Liver (tissue), 8 donors: ENCODE measurements at regions not wholly inside any gene's neighbourhood (a gene's known extent, or its start where the extent isn't known, plus 50 kb on each side); places are given as distances from the start of the nearest gene placed in this dataset.

ENCODE experiments used
- DNase-seq: peaks from one replicate; pipeline ENCODE4 v3.0.0-alpha.2; 2017; ENCODE audit warnings: low spot score
- H3K27ac ChIP-seq, 2 donors: one replicate each; pipeline ENCODE4 v1.7.0; 2013; ENCODE audit warnings: inconsistent platforms in 2 of 2, low read length in 2 of 2, control low read depth in 1 of 2, low read depth in 1 of 2, mild to moderate bottlenecking in 1 of 2
- H3K27me3 ChIP-seq, 4 donors: one replicate each; pipeline versions ENCODE4 v1.6.1 to v1.7.0; 2013; ENCODE audit warnings: low read length in 3 of 4, inconsistent platforms in 1 of 4, mild to moderate bottlenecking in 1 of 4, moderate library complexity in 1 of 4; ENCODE audit not compliant: control insufficient read depth in 4 of 4, insufficient read depth in 4 of 4
- H3K36me3 ChIP-seq, 4 donors: one replicate each; pipeline versions ENCODE4 v1.6.1 to v1.7.0; 2013; ENCODE audit warnings: low read length in 3 of 4, mild to moderate bottlenecking in 3 of 4, low read depth in 1 of 4, moderate library complexity in 1 of 4; ENCODE audit not compliant: control insufficient read depth in 4 of 4, insufficient read depth in 3 of 4
- H3K4me1 ChIP-seq, 4 donors: one replicate each; pipeline versions ENCODE4 v1.6.1 to v1.7.0; 2013; ENCODE audit warnings: low read length in 3 of 4, mild to moderate bottlenecking in 3 of 4, moderate library complexity in 1 of 4; ENCODE audit not compliant: control insufficient read depth in 4 of 4, insufficient read depth in 4 of 4
- H3K4me3 ChIP-seq, 3 donors: one replicate each; pipeline versions ENCODE4 v1.6.1 to v1.7.0; 2013; ENCODE audit warnings: low read length in 3 of 3, control low read depth in 1 of 3, low read depth in 1 of 3, mild to moderate bottlenecking in 1 of 3
- H3K9ac ChIP-seq, 2 donors: one replicate each; pipeline ENCODE4 v1.7.0; 2013; ENCODE audit warnings: low read length in 2 of 2, mild to moderate bottlenecking in 2 of 2, moderate library complexity in 2 of 2, control low read depth in 1 of 2, low read depth in 1 of 2
- H3K9me3 ChIP-seq, 4 donors: one replicate each; pipeline versions ENCODE4 v1.6.1 to v1.7.0; 2013; ENCODE audit warnings: low read length in 3 of 4; ENCODE audit not compliant: control insufficient read depth in 4 of 4
- ATF3 ChIP-seq: IDR thresholded peaks from 2 replicates; pipeline ENCODE4 v1.6.1; 2016; ENCODE audit warnings: antibody characterized with exemption
- CTCF ChIP-seq: fragments of 150-350 bp; IDR thresholded peaks from 2 replicates; pipeline ENCODE4 v1.5.1; 2017; ENCODE audit warnings: improper control_type of control experiment, low read depth, low read length; ENCODE audit not compliant: missing input control
- FOXA1 ChIP-seq: IDR thresholded peaks from 2 replicates; pipeline ENCODE4 v1.6.1; 2016; ENCODE audit warnings: antibody characterized with exemption
- FOXA2 ChIP-seq: IDR thresholded peaks from 2 replicates; pipeline ENCODE4 v1.6.1; 2016; ENCODE audit warnings: antibody characterized with exemption
- GABPA ChIP-seq, 2 donors: IDR thresholded peaks in 1 of 2; conservative IDR thresholded peaks in 1 of 2; 2 replicates each; pipeline ENCODE4 v1.6.1; 2016; ENCODE audit warnings: antibody characterized with exemption in 2 of 2, mild to moderate bottlenecking in 1 of 2, moderate library complexity in 1 of 2
- HNF4A ChIP-seq, 2 donors: conservative IDR thresholded peaks; 2 replicates each; pipeline ENCODE4 v1.6.1; 2016; ENCODE audit warnings: antibody characterized with exemption in 2 of 2, mild to moderate bottlenecking in 2 of 2
- HNF4G ChIP-seq: IDR thresholded peaks from 2 replicates; pipeline ENCODE4 v1.6.1; 2016; ENCODE audit warnings: antibody characterized with exemption
- JUND ChIP-seq, 2 donors: IDR thresholded peaks; 2 replicates each; pipeline ENCODE4 v1.6.1; 2016; ENCODE audit warnings: antibody characterized with exemption in 2 of 2
- NR2F2 ChIP-seq: IDR thresholded peaks from 2 replicates; pipeline ENCODE4 v1.6.1; 2016; ENCODE audit warnings: antibody characterized with exemption
- RAD21 ChIP-seq, 2 donors: IDR thresholded peaks; 2 replicates each; pipeline ENCODE4 v1.6.1; 2016; ENCODE audit warnings: antibody characterized with exemption in 2 of 2, mild to moderate bottlenecking in 2 of 2
- RXRA ChIP-seq, 2 donors: IDR thresholded peaks; 2 replicates each; pipeline ENCODE4 v1.6.1; 2017 to 2018; ENCODE audit warnings: antibody characterized with exemption in 2 of 2, mild to moderate bottlenecking in 1 of 2
- SP1 ChIP-seq: IDR thresholded peaks from 2 replicates; pipeline ENCODE4 v1.6.1; 2018; ENCODE audit warnings: antibody characterized with exemption, mild to moderate bottlenecking
- TAF1 ChIP-seq: conservative IDR thresholded peaks from 2 replicates; pipeline ENCODE4 v1.6.1; 2016; ENCODE audit warnings: antibody characterized with exemption, mild to moderate bottlenecking
- ZBTB33 ChIP-seq: IDR thresholded peaks from 2 replicates; pipeline ENCODE4 v1.6.1; 2016; ENCODE audit warnings: antibody characterized with exemption
- WGBS: extraction: QIAGEN DNeasy Blood & Tissue Kit; methylation state at CpG from one replicate; pipeline ENCODE4 v1.1.7; 2013; 5-methylcytosine and 5-hydroxymethylcytosine counted together
- TF ChIP-seq, protein P1 (sequence below): IDR thresholded peaks from 2 replicates; pipeline ENCODE4 v1.6.1; 2016; ENCODE audit warnings: antibody characterized with exemption, mild to moderate bottlenecking
- donor health status: healthy.
- donor health status: healthy.
- donor health status: healthy.
- donor health status: healthy.
- donor health status: healthy.

DNA sequence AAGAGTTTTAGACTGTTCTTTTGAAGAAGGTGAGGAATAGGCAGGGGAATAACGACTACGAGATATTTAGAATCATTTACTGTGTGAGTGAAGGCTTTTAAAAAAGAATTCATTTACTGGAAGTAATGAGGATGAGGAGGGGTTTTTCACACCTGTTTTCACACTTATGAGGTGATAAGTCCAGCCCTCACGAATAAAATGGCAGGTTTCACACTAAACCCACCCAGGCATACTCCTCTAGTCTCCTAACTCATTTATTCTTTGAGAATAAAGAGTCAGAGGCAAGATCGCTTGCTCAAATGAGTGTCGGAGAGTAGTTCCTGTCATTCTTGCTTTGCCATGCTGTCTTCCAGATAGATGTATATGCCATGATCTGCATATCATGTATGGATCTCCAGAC, 79.0 kb upstream of the ZEB2 start:
- H3K4me3 ChIP-seq = no peak overlapping the region
- no peak for TF ChIP-seq FOXA1
- TF ChIP-seq NR2F2 = no peak
- TF ChIP-seq SP1 = no peak
- TF ChIP-seq, protein P1, sequence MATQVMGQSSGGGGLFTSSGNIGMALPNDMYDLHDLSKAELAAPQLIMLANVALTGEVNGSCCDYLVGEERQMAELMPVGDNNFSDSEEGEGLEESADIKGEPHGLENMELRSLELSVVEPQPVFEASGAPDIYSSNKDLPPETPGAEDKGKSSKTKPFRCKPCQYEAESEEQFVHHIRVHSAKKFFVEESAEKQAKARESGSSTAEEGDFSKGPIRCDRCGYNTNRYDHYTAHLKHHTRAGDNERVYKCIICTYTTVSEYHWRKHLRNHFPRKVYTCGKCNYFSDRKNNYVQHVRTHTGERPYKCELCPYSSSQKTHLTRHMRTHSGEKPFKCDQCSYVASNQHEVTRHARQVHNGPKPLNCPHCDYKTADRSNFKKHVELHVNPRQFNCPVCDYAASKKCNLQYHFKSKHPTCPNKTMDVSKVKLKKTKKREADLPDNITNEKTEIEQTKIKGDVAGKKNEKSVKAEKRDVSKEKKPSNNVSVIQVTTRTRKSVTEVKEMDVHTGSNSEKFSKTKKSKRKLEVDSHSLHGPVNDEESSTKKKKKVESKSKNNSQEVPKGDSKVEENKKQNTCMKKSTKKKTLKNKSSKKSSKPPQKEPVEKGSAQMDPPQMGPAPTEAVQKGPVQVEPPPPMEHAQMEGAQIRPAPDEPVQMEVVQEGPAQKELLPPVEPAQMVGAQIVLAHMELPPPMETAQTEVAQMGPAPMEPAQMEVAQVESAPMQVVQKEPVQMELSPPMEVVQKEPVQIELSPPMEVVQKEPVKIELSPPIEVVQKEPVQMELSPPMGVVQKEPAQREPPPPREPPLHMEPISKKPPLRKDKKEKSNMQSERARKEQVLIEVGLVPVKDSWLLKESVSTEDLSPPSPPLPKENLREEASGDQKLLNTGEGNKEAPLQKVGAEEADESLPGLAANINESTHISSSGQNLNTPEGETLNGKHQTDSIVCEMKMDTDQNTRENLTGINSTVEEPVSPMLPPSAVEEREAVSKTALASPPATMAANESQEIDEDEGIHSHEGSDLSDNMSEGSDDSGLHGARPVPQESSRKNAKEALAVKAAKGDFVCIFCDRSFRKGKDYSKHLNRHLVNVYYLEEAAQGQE = no peak
- TF ChIP-seq GABPA (IDR thresholded peaks at IDR 0.05 in 1 of 2, conservative IDR thresholded peaks at IDR 0.05 in 1 of 2) = no peak
- TF ChIP-seq JUND (IDR thresholded peaks at IDR 0.05) = no peak
- no peak for TF ChIP-seq HNF4A (conservative IDR thresholded peaks at IDR 0.05)
- no peak for TF ChIP-seq ZBTB33
- TF ChIP-seq CTCF = no peak
- no peak for TF ChIP-seq TAF1
- H3K36me3 ChIP-seq = no peaks in the 10 kb centered on the region
- no peak overlapping the region for H3K27ac ChIP-seq
- DNase-seq = no peak
- H3K27me3 ChIP-seq = no peaks in the 10 kb centered on the region
- WGBS = 58% methylated on average over 5 of the region's 5 CpGs
- H3K4me1 ChIP-seq = peaks cover 0 to 1% (median 0%) of the 10 kb centered on the region in 4 donors
- H3K9me3 ChIP-seq = no peaks in the 10 kb centered on the region
- no peak overlapping the region for H3K9ac ChIP-seq

DNA sequence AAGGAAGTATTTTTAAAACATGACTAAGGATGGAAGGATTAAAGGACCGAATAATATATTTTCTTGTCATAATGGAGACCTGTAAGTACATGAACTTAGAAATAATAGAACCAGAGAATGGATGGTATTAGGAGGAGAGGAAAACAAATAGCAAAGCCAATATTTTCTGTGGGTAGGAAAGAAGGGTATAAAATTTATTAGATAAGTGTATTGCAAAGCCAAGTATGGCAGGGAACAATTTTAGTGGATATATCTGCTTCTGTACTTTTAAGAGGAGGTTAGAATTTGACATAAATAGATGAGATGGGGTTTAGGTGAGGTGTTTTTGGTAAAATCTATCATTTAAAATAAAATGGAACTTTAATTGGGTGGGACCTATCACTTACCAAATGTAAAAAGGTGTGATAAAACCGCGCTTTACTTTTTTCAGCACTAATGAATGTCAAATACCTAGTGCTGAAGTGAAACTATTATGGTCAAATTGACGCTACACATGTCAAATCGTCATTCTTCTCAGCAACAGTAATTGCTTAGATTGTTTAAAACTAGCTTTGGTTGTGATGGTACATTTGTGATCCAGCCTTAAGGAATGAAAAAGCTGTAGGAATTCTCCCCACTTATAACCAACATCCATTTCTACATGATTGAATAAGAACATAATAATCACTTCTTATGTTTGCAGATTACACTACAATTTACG, 78.1 kb upstream of the ZEB2 start:
- DNase-seq = no peak
- H3K27me3 ChIP-seq = no peaks in the 10 kb centered on the region
- WGBS = 69% methylated on average over 6 of the region's 6 CpGs
- no peak overlapping the region for H3K9ac ChIP-seq
- no peak overlapping the region for H3K27ac ChIP-seq
- peaks cover 0 to 1% (median 0%) of the 10 kb centered on the region in 4 donors for H3K4me1 ChIP-seq
- no peak overlapping the region for H3K4me3 ChIP-seq
- no peaks in the 10 kb centered on the region for H3K36me3 ChIP-seq
- TF ChIP-seq SP1 (no peak), ATF3 (no peak), RAD21 (IDR thresholded peaks at IDR 0.05) (no peak), ZBTB33 (no peak), RXRA (IDR thresholded peaks at IDR 0.05) (no peak), FOXA2 (no peak), HNF4G (no peak), NR2F2 (no peak)
- TF ChIP-seq, protein P1 = no peak
- H3K9me3 ChIP-seq = no peaks in the 10 kb centered on the region
